ENCODE measurements at regions not wholly inside any gene's neighbourhood (a gene's known extent, or its start where the extent isn't known, plus 50 kb on each side); places are given as distances from the start of the nearest gene placed in this dataset.

DNA sequence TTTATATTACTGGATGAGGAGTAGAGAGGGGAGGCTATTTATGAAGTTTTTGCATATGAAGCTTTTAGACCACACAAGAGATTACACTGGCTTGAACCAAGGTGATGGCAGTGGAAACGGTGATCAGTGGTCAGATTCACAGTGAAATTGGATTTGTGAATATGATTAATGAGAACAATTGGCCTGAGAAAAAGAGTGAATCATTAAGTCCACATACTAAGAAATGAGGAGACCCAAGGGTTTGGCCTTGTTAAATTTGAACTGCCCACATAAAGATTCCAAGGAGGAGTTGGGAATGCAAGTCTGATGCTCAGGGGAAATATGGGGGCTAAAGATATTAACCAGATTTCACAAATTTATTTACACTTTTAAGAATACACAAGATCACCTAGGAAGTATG is 155.3 kb upstream of the ADGRL3 start:
- peaks cover 7 to 9% of the 10 kb centered on the region in 2 experiments for H3K4me1 Mint-ChIP-seq
- DNase-seq: no peak
- no peaks in the 10 kb centered on the region; the same call in 1 of the 2 replicates for H3K27me3 Mint-ChIP-seq (ENCODE audit: low read depth)
- Histone ChIP-seq H4K20me1 (ENCODE audit: control insufficient read depth, insufficient read depth, insufficient read length) (no peaks in the 10 kb centered on the region), H3K79me2 (ENCODE audit: insufficient read depth, low read length) (no peaks in the 10 kb centered on the region), H3K79me1 (ENCODE audit: insufficient read depth, low read depth, low read length, poor library complexity, severe bottlenecking) (no peaks in the 10 kb centered on the region), H3K4me2 (ENCODE audit: insufficient read depth, insufficient read length, low read length) (no peak overlapping the region), H3T11ph (ENCODE audit: low read length) (no peak overlapping the region), H3K27me3 (ENCODE audit: insufficient read depth, low read length) (no peaks in the 10 kb centered on the region), H2AK5ac (ENCODE audit: insufficient read length, low read length) (no peak overlapping the region), H3K23ac (ENCODE audit: insufficient read length, low read depth, low read length) (no peak overlapping the region), H4K5ac (ENCODE audit: insufficient read length, low read depth, low read length) (no peak overlapping the region), H3K56ac (ENCODE audit: insufficient read length, low read depth, low read length) (no peak overlapping the region), H2BK5ac (ENCODE audit: insufficient read length, low read length) (no peak overlapping the region), H3K27ac (ENCODE audit: insufficient read length, low read depth, low read length) (no peak overlapping the region), H2BK12ac (ENCODE audit: insufficient read length, low read depth, low read length) (no peak overlapping the region), H2BK120ac (ENCODE audit: low read depth, low read length, poor library complexity, severe bottlenecking) (no peak overlapping the region), H3K14ac (ENCODE audit: insufficient read depth, low read length) (no peak overlapping the region), H2BK15ac (ENCODE audit: low read depth, low read length) (no peak overlapping the region), H3K18ac (ENCODE audit: insufficient read length, low read depth, low read length) (no peak overlapping the region), H3K4me1 (ENCODE audit: insufficient read depth, low read length) (no peaks in the 10 kb centered on the region; the same call in 1 of the 2 replicates), H3K23me2 (ENCODE audit: insufficient read length, low read depth, low read length, poor library complexity, severe bottlenecking) (no peaks in the 10 kb centered on the region), H3K4ac (ENCODE audit: low read depth, low read length) (no peak overlapping the region), H4K91ac (ENCODE audit: insufficient read length, low read depth, low read length) (no peak overlapping the region), H4K8ac (replicated peaks; ENCODE audit: insufficient read length, low read depth, low read length) (no peak overlapping the region), H3K9ac (ENCODE audit: extremely low read depth, insufficient read length, low read length) (no peak overlapping the region), H2AFZ (ENCODE audit: low read length) (no peak overlapping the region), H3K9me3 (ENCODE audit: control insufficient read depth, low read depth, low read length) (no peaks in the 10 kb centered on the region), H2BK20ac (ENCODE audit: low read depth, low read length, poor library complexity, severe bottlenecking) (no peak overlapping the region)
- peaks cover 0 to 2% of the 10 kb centered on the region in 2 experiments; a peak in 1 of 5 replicates for H3K9me3 Mint-ChIP-seq
- TF ChIP-seq, protein P1, sequence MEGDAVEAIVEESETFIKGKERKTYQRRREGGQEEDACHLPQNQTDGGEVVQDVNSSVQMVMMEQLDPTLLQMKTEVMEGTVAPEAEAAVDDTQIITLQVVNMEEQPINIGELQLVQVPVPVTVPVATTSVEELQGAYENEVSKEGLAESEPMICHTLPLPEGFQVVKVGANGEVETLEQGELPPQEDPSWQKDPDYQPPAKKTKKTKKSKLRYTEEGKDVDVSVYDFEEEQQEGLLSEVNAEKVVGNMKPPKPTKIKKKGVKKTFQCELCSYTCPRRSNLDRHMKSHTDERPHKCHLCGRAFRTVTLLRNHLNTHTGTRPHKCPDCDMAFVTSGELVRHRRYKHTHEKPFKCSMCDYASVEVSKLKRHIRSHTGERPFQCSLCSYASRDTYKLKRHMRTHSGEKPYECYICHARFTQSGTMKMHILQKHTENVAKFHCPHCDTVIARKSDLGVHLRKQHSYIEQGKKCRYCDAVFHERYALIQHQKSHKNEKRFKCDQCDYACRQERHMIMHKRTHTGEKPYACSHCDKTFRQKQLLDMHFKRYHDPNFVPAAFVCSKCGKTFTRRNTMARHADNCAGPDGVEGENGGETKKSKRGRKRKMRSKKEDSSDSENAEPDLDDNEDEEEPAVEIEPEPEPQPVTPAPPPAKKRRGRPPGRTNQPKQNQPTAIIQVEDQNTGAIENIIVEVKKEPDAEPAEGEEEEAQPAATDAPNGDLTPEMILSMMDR (conservative IDR thresholded peaks at IDR 0.05): no peak
- peaks cover 0 to 4% (median 0%) of the 10 kb centered on the region in 3 experiments; a peak in 2 of 7 replicates for H3K36me3 Mint-ChIP-seq (ENCODE audit: insufficient read depth in 1 of 3, low read depth in 3 of 3)
- no peak overlapping the region for H3K27ac Mint-ChIP-seq
- WGBS (ENCODE audit: extremely low coverage, insufficient read length, low lambda C conversion rate): no CpG with 5 or more reads among the region's 1 CpG
- no peak overlapping the region for H3K4me3 Mint-ChIP-seq

All from H9 (cell line).